ENCODE measurements at regions not wholly inside any gene's neighbourhood (a gene's known extent, or its start where the extent isn't known, plus 50 kb on each side); places are given as distances from the start of the nearest gene placed in this dataset.

DNA sequence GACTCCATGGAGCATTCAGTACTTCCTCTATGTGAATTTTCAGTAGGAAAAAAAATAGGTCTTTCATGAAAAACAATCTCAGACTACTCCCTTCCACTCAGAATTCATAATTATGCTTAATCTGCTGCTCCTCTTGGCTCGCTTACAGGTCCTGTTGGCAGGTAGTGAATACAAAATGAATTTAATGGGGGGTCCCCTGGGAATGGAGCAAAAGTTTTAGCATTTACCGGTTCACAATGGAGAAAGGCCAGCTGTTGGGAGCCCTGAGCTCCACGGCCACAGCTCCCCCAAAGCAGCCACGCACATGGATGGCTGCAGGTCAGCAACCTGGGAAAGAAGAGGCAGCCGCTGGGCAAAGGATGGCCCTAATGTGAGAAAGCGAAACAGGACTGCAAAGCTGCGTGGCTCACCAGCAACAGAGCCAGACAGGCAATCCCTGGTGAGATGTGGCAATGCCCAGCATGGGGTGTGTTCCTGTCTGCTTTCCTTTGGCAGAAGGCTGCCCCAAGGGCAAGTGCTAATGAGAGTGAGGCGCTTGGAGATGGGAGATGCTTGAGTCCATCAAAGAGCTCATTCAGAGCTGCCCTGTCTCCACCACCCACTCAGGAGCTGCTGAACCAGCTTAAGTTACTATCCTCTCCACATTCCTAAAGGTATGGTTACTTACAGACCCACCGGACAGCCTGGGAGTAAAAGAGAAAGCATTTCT, 447.4 kb downstream of the EPHA4 start:
- DNase-seq (ENCODE audit: low read depth, low spot score) = no peak
- peaks cover 7% of the 10 kb centered on the region for H3K36me3 Mint-ChIP-seq (ENCODE audit: low read depth)
- no peak overlapping the region for H3K4me3 Mint-ChIP-seq
- no peaks in the 10 kb centered on the region for H3K27me3 Mint-ChIP-seq (ENCODE audit: low read depth)
- peak overlapping the region; percentile 43 for H3K27ac Mint-ChIP-seq (ENCODE audit: unreplicated experiment)
- H3K4me1 Mint-ChIP-seq = peaks cover 6% of the 10 kb centered on the region
- TF ChIP-seq, protein P1, sequence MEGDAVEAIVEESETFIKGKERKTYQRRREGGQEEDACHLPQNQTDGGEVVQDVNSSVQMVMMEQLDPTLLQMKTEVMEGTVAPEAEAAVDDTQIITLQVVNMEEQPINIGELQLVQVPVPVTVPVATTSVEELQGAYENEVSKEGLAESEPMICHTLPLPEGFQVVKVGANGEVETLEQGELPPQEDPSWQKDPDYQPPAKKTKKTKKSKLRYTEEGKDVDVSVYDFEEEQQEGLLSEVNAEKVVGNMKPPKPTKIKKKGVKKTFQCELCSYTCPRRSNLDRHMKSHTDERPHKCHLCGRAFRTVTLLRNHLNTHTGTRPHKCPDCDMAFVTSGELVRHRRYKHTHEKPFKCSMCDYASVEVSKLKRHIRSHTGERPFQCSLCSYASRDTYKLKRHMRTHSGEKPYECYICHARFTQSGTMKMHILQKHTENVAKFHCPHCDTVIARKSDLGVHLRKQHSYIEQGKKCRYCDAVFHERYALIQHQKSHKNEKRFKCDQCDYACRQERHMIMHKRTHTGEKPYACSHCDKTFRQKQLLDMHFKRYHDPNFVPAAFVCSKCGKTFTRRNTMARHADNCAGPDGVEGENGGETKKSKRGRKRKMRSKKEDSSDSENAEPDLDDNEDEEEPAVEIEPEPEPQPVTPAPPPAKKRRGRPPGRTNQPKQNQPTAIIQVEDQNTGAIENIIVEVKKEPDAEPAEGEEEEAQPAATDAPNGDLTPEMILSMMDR (conservative IDR thresholded peaks at IDR 0.05) = no peak
- peaks cover 4% of the 10 kb centered on the region for H3K9me3 Mint-ChIP-seq

DNA sequence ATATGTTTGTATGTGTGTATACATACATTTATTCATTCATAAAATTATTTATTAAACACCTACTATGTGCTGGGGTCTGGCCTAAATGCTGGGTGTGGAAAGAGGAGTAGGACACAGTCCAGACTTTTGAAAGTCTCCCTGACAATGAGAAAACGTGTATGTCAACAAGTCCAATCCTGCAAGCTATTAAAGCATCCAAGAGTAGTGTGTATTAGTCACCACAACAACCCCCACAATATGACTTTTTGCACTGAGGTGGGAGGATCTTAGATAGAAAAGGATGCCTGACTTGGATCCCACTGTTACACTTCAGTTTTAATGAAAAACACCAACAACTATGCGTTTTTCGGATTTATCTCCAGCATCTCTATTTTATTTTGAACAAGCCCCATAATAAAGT, 446.4 kb downstream of the EPHA4 start:
- H3K4me1 Mint-ChIP-seq = peaks cover 6% of the 10 kb centered on the region
- H3K36me3 Mint-ChIP-seq (ENCODE audit: low read depth) = peaks cover 7% of the 10 kb centered on the region
- TF ChIP-seq, protein P1 (conservative IDR thresholded peaks at IDR 0.05) = no peak
- H3K27ac Mint-ChIP-seq (ENCODE audit: unreplicated experiment) = no peak overlapping the region
- H3K9me3 Mint-ChIP-seq = peaks cover 4% of the 10 kb centered on the region
- DNase-seq (ENCODE audit: low read depth, low spot score) = no peak
- H3K27me3 Mint-ChIP-seq (ENCODE audit: low read depth) = no peaks in the 10 kb centered on the region
- no peak overlapping the region for H3K4me3 Mint-ChIP-seq

DNA sequence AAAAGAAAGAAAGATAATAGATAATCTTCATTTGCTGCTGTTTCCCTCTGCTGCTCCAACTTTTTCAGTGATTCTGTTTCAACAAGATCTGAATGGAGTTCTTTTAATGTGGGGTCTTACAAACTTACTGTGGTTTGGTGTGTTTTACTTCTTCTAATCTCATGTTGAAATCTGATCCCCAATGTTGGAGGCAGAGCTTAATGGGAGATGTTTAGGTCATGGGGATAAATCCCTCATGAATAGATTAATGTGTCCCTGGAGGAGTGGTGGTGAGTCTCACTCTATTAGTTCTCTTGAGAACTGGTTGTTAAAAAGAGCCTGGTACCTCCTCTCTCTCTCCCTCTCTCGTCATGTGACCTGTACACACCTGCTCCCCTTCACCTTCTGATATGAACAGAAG, 442.4 kb downstream of the EPHA4 start:
- TF ChIP-seq, protein P1 (conservative IDR thresholded peaks at IDR 0.05) = no peak
- Mint-ChIP-seq H3K36me3 (ENCODE audit: low read depth) (peaks cover 7% of the 10 kb centered on the region), H3K27me3 (ENCODE audit: low read depth) (no peaks in the 10 kb centered on the region), H3K4me3 (no peak overlapping the region), H3K4me1 (peaks cover 4% of the 10 kb centered on the region), H3K9me3 (peaks cover 4% of the 10 kb centered on the region), H3K27ac (ENCODE audit: unreplicated experiment) (no peak overlapping the region)
- DNase-seq (ENCODE audit: low read depth, low spot score) = no peak

DNA sequence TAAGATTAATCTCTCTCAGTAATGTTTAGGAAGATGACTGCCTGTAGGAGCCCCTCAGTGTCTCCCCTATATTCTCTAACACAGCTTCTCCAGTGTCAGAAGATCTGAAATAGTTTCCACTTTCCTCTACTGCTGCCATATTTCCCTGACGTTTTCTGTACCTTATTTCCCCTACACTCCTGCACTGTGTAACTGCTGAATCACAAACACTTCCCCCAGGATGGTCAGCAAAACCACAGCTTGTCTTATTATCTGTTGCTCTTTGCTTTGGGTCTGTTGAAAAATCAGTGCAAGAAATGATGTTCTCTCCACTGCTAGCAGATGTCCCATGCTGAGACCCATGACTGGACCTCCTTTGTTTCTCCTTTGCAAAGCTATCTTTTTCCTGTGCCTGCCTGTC, 441.7 kb downstream of the EPHA4 start:
- TF ChIP-seq, protein P1 (conservative IDR thresholded peaks at IDR 0.05) = no peak
- Mint-ChIP-seq H3K9me3 (peaks cover 4% of the 10 kb centered on the region), H3K4me1 (no peaks in the 10 kb centered on the region)

DNA sequence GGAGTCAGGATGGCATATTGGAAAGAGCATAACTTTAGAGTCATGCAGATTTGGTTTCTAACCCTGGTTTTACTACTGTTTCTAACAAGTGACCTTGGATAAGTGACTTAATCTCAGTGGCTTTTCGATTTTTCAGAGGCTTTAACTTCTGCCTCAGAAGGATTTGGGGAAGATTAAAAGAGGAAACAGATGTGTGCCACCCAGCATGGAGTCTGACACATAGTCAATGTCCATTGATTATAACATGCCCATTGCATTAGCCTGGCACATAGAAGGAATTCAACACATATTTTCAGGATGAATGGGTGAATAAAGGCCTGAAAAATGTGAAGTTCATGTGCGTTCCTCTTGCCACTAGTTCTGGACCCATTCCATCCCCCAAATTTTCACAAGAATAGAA, 438.2 kb downstream of the EPHA4 start:
- Mint-ChIP-seq H3K27me3 (ENCODE audit: low read depth) (no peaks in the 10 kb centered on the region), H3K4me1 (peaks cover 4% of the 10 kb centered on the region), H3K27ac (ENCODE audit: unreplicated experiment) (no peak overlapping the region), H3K36me3 (ENCODE audit: low read depth) (no peaks in the 10 kb centered on the region), H3K9me3 (no peaks in the 10 kb centered on the region), H3K4me3 (no peak overlapping the region)
- no peak for DNase-seq (ENCODE audit: low read depth, low spot score)
- TF ChIP-seq, protein P1 (conservative IDR thresholded peaks at IDR 0.05) = no peak

More for the DNA sequence above, 441.7 kb downstream of the EPHA4 start:
- H3K27ac Mint-ChIP-seq (ENCODE audit: unreplicated experiment) = no peak overlapping the region
- H3K4me3 Mint-ChIP-seq = no peak overlapping the region
- no peaks in the 10 kb centered on the region for H3K27me3 Mint-ChIP-seq (ENCODE audit: low read depth)
- peaks cover 7% of the 10 kb centered on the region for H3K36me3 Mint-ChIP-seq (ENCODE audit: low read depth)
- DNase-seq (ENCODE audit: low read depth, low spot score) = no peak
